GM23248 (cell line): ENCODE measurements at regions not wholly inside any gene's neighbourhood (a gene's known extent, or its start where the extent isn't known, plus 50 kb on each side); places are given as distances from the start of the nearest gene placed in this dataset.

ENCODE experiments used
- DNase-seq: peaks from one replicate; pipeline ENCODE4 v3.0.0-alpha.2; 2015
- H2AFZ ChIP-seq: fragments of 200-600 bp; sonication (generic); 2 replicates; pipeline ENCODE4 v1.6.1; 2016; ENCODE audit warnings: antibody characterized with exemption
- H3F3A ChIP-seq: fragments of 200-600 bp; sonication (generic); 2 replicates; pipeline ENCODE4 v1.6.1; 2016; ENCODE audit warnings: mild to moderate bottlenecking, antibody characterized with exemption, mixed run types; ENCODE audit not compliant: insufficient read depth
- H3K27ac ChIP-seq: fragments of 200-600 bp; sonication (generic); 2 replicates; pipeline ENCODE4 v1.5.1; 2016; ENCODE audit warnings: mild to moderate bottlenecking
- H3K27me3 ChIP-seq: fragments of 200-600 bp; sonication (generic); replicated peaks from 2 replicates; pipeline ENCODE4 v1.6.1; 2016; ENCODE audit warnings: mild to moderate bottlenecking; ENCODE audit not compliant: insufficient read depth
- H3K36me3 ChIP-seq: fragments of 200-600 bp; sonication (generic); 2 replicates; pipeline ENCODE4 v1.6.1; 2016; ENCODE audit warnings: low read depth, mild to moderate bottlenecking
- H3K4me1 ChIP-seq: fragments of 200-600 bp; sonication (generic); 2 replicates; pipeline ENCODE4 v1.6.1; 2016; ENCODE audit warnings: mild to moderate bottlenecking; ENCODE audit not compliant: insufficient read depth
- H3K4me2 ChIP-seq: fragments of 200-600 bp; sonication (generic); one replicate; pipeline ENCODE4 v1.6.1; 2016; ENCODE audit warnings: mild to moderate bottlenecking; ENCODE audit not compliant: unreplicated experiment
- H3K4me3 ChIP-seq: fragments of 200-600 bp; sonication (generic); 2 replicates; pipeline ENCODE4 v1.5.1; 2016; ENCODE audit warnings: mild to moderate bottlenecking
- H3K79me2 ChIP-seq: fragments of 200-600 bp; sonication (generic); 2 replicates; pipeline ENCODE4 v1.6.1; 2016; ENCODE audit warnings: mild to moderate bottlenecking; ENCODE audit not compliant: insufficient read depth
- H3K9ac ChIP-seq: fragments of 200-600 bp; sonication (generic); 2 replicates; pipeline ENCODE4 v1.6.1; 2016; ENCODE audit warnings: mild to moderate bottlenecking
- H3K9me2 ChIP-seq: fragments of 200-600 bp; sonication (generic); 2 replicates; pipeline ENCODE4 v1.6.1; 2016; ENCODE audit warnings: mixed run types, mild to moderate bottlenecking, moderate library complexity; ENCODE audit not compliant: insufficient read depth
- H3K9me3 ChIP-seq: fragments of 200-600 bp; sonication (generic); one replicate; pipeline ENCODE4 v1.6.1; 2017; ENCODE audit warnings: low read depth
- H4K20me1 ChIP-seq: fragments of 200-600 bp; sonication (generic); 2 replicates; pipeline ENCODE4 v1.6.0; 2016; ENCODE audit not compliant: insufficient read depth
- EZH2 ChIP-seq: fragments of 200-600 bp; sonication (generic); IDR thresholded peaks from 2 replicates; pipeline ENCODE4 v1.6.1; 2018; ENCODE audit warnings: antibody characterized with exemption, mild to moderate bottlenecking; ENCODE audit not compliant: insufficient read depth, poor library complexity, severe bottlenecking
- EZH2phosphoT487 ChIP-seq: fragments of 200-600 bp; sonication (generic); IDR thresholded peaks from 2 replicates; pipeline ENCODE4 v1.6.1; 2018; ENCODE audit warnings: antibody characterized with exemption, moderate library complexity, mild to moderate bottlenecking, low read depth; ENCODE audit not compliant: insufficient read depth
- WGBS, 2 experiments: methylation state at CpG; one replicate each; pipeline ENCODE4 v1.1.6; 2015 to 2017; ENCODE audit warnings: low lambda C conversion rate in 2 of 2, low coverage in 1 of 2; ENCODE audit errors: missing lambda C conversion rate in 2 of 2; 5-methylcytosine and 5-hydroxymethylcytosine counted together
- in situ Hi-C: fragments of 300-500 bp; cut with MboI; formaldehyde crosslinking; loops from 2 replicates; pipeline ENCODE4 v1.15.0; 2020

- Histone ChIP-seq H4K20me1 (no peaks in the 10 kb centered on the region), H3K9me2 (no peaks in the 10 kb centered on the region), H3F3A (no peaks in the 10 kb centered on the region), H2AFZ (no peak overlapping the region), H3K9me3 (no peaks in the 10 kb centered on the region), H3K4me1 (no peaks in the 10 kb centered on the region), H3K4me2 (no peak overlapping the region), H3K9ac (no peak overlapping the region), H3K27me3 (no peaks in the 10 kb centered on the region), H3K4me3 (no peak overlapping the region), H3K79me2 (no peaks in the 10 kb centered on the region), H3K36me3 (no peaks in the 10 kb centered on the region), H3K27ac (no peak overlapping the region)
- WGBS, 2 experiments = 39 to 47% methylated on average over 2 of the region's 2 CpGs
- no peak for DNase-seq
- no peak for TF ChIP-seq EZH2
- no peak for TF ChIP-seq EZH2phosphoT487
- in situ Hi-C loops = no loop called here
These were observed 1117.3 kb downstream of the SORCS3 start for GRCh38 chr10:105758209-105758998.

DNA sequence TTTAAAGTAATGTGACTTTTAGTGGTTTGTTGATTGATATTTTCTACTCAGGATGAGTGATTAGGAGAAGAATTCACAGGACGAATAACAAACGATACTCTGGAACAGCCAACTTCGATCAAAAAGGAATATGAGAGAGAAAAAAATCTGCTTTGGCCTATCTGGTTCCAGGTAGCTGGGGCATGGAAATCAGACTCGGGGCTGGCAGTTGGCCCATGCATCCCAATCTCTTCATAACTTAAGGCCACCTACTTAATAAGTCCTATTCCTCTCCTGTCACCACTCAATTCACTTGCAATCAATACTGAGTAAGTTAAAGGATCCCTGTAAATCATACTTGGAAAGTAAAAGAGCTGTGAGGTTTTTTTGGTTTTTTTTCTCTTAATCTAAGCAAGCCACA lies 1116.2 kb downstream of the SORCS3 start:
- Histone ChIP-seq H3K4me3 (no peak overlapping the region), H3K27ac (no peak overlapping the region), H3K4me2 (no peak overlapping the region), H3F3A (no peaks in the 10 kb centered on the region), H3K79me2 (no peaks in the 10 kb centered on the region), H3K9me2 (no peaks in the 10 kb centered on the region), H2AFZ (no peak overlapping the region), H3K36me3 (no peaks in the 10 kb centered on the region), H3K9me3 (no peaks in the 10 kb centered on the region), H3K4me1 (no peaks in the 10 kb centered on the region), H3K27me3 (no peaks in the 10 kb centered on the region), H4K20me1 (no peaks in the 10 kb centered on the region), H3K9ac (no peak overlapping the region)
- no peak for DNase-seq
- 1 to 3% methylated on average over 4 of the region's 4 CpGs for WGBS, 2 experiments
- TF ChIP-seq EZH2 (no peak), EZH2phosphoT487 (no peak)
- in situ Hi-C loops = no loop called here

DNA sequence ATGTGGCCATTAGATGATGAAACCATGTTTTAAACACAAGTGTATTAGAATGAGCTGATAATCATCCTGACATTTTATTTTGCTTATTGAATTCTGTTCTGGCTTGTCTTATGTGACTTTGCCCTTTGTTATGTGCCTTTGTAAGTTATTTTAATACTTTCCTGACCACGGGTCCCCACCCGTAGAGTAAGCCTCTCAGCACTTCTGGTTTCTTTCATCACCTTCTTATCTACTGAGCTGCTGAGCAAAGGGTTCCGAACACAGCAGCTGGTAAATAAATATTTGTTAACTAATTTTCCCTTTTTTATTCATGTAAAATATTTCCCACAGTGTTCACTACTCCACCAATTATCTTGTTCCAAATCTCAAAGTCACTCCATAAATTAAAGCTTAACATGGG lies 1115.3 kb downstream of the SORCS3 start:
- H3K9me2 ChIP-seq = no peaks in the 10 kb centered on the region
- H2AFZ ChIP-seq = no peak overlapping the region
- H3K4me3 ChIP-seq = no peak overlapping the region
- no peaks in the 10 kb centered on the region for H3K36me3 ChIP-seq
- no peaks in the 10 kb centered on the region for H3K4me1 ChIP-seq
- H3K27ac ChIP-seq = no peak overlapping the region
- TF ChIP-seq EZH2 (no peak), EZH2phosphoT487 (no peak)
- no peak overlapping the region for H3K4me2 ChIP-seq
- H3K9ac ChIP-seq = no peak overlapping the region
- in situ Hi-C loops = no loop called here
- DNase-seq = no peak
- H3K9me3 ChIP-seq = no peaks in the 10 kb centered on the region
- no peaks in the 10 kb centered on the region for H3F3A ChIP-seq
- H3K79me2 ChIP-seq = no peaks in the 10 kb centered on the region
- no peaks in the 10 kb centered on the region for H3K27me3 ChIP-seq
- no peaks in the 10 kb centered on the region for H4K20me1 ChIP-seq
- WGBS, 2 experiments = 13 to 19% methylated on average over 3 of the region's 3 CpGs

DNA sequence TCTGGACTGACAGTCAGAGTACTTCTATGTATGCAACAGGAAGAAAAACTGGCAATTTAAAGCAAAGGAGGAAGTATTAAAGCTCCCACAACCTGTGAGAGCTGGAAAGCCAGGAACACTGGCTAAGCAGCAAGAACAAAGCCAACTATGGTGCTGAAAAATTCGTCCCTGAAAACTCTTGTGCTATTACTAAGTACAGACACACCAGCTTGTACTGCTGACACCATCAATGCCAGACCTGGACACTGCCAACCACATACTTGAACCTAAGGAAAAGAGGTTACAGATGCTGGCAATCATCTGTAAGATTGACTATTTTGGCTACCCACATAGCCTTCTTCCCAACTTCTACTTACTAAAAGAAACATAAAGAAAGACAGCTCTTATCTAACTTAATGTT lies 1110.6 kb downstream of the SORCS3 start:
- Histone ChIP-seq H3K4me3 (no peak overlapping the region), H2AFZ (no peak overlapping the region), H3K4me1 (no peaks in the 10 kb centered on the region), H3K9ac (no peak overlapping the region), H3K9me2 (no peaks in the 10 kb centered on the region), H3K27me3 (no peaks in the 10 kb centered on the region), H3K79me2 (no peaks in the 10 kb centered on the region), H4K20me1 (no peaks in the 10 kb centered on the region), H3K27ac (no peak overlapping the region), H3K4me2 (no peak overlapping the region), H3K9me3 (no peaks in the 10 kb centered on the region), H3K36me3 (no peaks in the 10 kb centered on the region), H3F3A (no peaks in the 10 kb centered on the region)
- DNase-seq = no peak
- no peak for TF ChIP-seq EZH2phosphoT487
- TF ChIP-seq EZH2 = no peak
- in situ Hi-C loops = no loop called here
- 0% methylated on average over 1 of the region's 1 CpG for WGBS, 2 experiments
